ENCODE measurements at regions not wholly inside any gene's neighbourhood (a gene's known extent, or its start where the extent isn't known, plus 50 kb on each side); places are given as distances from the start of the nearest gene placed in this dataset.

DNA sequence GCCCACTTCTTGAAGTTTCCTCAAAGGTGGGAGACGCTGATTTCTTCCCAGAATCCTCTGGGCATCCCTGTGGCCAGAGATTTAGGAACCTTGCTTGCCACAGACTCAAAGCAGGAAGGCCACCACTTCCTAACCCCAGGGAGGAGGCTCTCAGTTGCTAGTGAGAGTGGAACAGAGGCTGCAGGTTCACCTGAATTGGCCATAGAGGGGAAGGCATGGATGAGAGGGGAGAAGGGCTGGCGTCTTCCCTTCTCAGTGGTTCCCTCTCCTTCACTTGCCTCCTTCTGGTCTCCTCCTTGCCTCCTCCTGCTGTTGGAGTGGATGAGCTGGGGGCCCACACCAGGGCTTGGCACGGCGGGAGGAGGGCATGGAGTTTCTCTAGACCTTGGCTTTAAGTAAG is 185.7 kb downstream of the ADAMTS15 start:
- Histone ChIP-seq H3K27me3 (replicated peaks in 1 of 2; ENCODE audit: control insufficient read depth in 2 of 2, extremely low read depth in 1 of 2, insufficient read depth in 2 of 2, low read length in 1 of 2) (peaks cover 0 to 8% of the 10 kb centered on the region in 2 experiments), H3K4me3 (ENCODE audit: control insufficient read depth in 1 of 2, extremely low read depth in 1 of 2, low read length in 1 of 2) (no peak overlapping the region), H3K36me3 (ENCODE audit: control insufficient read depth in 2 of 2, extremely low read depth in 1 of 2, insufficient read depth in 1 of 2, low read length in 1 of 2) (no peaks in the 10 kb centered on the region), H3K27ac (ENCODE audit: low read length) (no peak overlapping the region), H3K4me1 (ENCODE audit: control insufficient read depth in 1 of 2, extremely low read depth in 1 of 2, insufficient read depth in 2 of 2, low read length in 2 of 2) (no peaks in the 10 kb centered on the region), H3K9me3 (no peaks in the 10 kb centered on the region)
- ChIA-PET POLR2A (no interaction called here), CTCF (no interaction called here)
- no peak overlapping the region for H3K27ac Mint-ChIP-seq
- no peaks in the 10 kb centered on the region for H3K9me3 Mint-ChIP-seq
- ATAC-seq (replicated peaks in 1 of 4) = no peak
- WGBS (ENCODE audit: insufficient coverage) = no CpG with 5 or more reads among the region's 4 CpGs
- DNase-seq = no peak
- H3K4me1 Mint-ChIP-seq = no peaks in the 10 kb centered on the region
- no peaks in the 10 kb centered on the region for H3K36me3 Mint-ChIP-seq
- peaks cover 0 to 6% of the 10 kb centered on the region in 2 donors for H3K27me3 Mint-ChIP-seq
- H3K4me3 Mint-ChIP-seq = no peak overlapping the region

DNA sequence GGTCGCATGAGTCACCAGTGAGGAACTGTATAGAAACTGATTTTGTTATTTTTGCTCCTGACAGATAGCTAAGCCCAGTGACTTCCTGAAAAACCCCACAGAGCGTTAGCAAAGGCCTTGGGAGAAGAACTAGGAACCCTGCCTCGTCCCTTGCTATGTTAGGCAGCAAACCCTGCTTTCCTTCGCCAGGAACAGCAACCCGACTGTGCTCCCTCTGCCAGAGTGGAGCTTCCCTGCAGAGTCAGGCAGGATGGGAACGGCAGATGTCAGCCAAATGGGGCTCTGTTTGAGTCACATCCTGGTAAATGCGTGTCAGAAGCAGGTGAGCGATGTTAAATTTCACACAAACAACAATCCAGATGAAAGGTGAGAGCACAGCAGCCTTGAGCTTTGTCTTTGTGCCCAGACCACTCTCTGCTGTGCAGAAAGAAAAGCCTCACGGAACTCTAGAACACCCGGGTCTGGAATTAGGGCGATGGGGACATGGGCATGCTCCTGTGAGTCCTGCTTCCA is 186.6 kb downstream of the ADAMTS15 start:
- no peaks in the 10 kb centered on the region for H3K4me1 Mint-ChIP-seq

DNA sequence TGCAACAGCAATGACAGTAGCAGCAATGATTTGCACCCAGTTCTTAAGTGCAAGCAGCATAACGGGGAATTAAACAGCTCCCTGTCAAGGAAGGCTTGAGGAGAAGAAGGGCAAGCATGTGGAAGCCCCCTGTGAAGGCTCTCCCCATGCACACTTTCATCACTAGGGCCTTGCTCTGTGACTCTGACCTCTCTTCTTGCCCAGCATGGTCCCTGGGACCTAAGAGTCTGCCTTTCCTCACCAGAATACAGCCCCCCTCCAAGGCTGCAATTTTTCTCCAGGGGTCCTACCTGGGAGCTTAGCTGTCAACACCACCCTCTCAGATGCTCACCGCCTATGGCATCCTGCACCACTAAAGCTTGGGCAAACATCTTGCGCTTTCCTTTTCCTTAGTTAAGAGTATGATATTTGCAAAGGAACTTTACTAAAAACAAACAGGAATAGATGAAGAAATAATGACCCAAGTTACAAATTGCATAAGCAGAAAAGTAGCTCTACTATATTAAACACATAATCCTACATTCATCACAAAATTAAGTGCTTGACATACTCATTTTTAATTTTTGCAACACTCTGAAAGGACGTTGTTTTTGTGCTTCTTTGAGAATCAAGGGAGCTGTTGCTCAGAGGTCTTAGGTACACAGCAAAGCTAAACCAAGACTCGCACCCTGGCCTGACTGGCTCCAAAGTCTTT is 187.6 kb downstream of the ADAMTS15 start:
- ATAC-seq (replicated peaks in 1 of 4) (no peak), DNase-seq (no peak)
- no peak overlapping the region for H3K4me3 ChIP-seq (ENCODE audit: control insufficient read depth in 1 of 2, extremely low read depth in 1 of 2, low read length in 1 of 2)
- Mint-ChIP-seq H3K4me1 (no peaks in the 10 kb centered on the region), H3K4me3 (no peak overlapping the region), H3K9me3 (no peaks in the 10 kb centered on the region), H3K27ac (no peak overlapping the region), H3K36me3 (no peaks in the 10 kb centered on the region), H3K27me3 (peaks cover 0 to 8% of the 10 kb centered on the region in 2 donors)
- no peaks in the 10 kb centered on the region for H3K9me3 ChIP-seq
- no peaks in the 10 kb centered on the region for H3K4me1 ChIP-seq (ENCODE audit: control insufficient read depth in 1 of 2, extremely low read depth in 1 of 2, insufficient read depth in 2 of 2, low read length in 2 of 2)
- H3K36me3 ChIP-seq (ENCODE audit: control insufficient read depth in 2 of 2, extremely low read depth in 1 of 2, insufficient read depth in 1 of 2, low read length in 1 of 2) = no peaks in the 10 kb centered on the region
- POLR2A ChIA-PET = no interaction called here
- peaks cover 0 to 11% of the 10 kb centered on the region in 2 experiments for H3K27me3 ChIP-seq (replicated peaks in 1 of 2; ENCODE audit: control insufficient read depth in 2 of 2, extremely low read depth in 1 of 2, insufficient read depth in 2 of 2, low read length in 1 of 2)
- WGBS (ENCODE audit: insufficient coverage) = 60% methylated on average over 1 of the region's 5 CpGs
- H3K27ac ChIP-seq (ENCODE audit: low read length) = no peak overlapping the region
- CTCF ChIA-PET = no interaction called here

More for the DNA sequence above, 186.6 kb downstream of the ADAMTS15 start:
- Mint-ChIP-seq H3K36me3 (no peaks in the 10 kb centered on the region), H3K4me3 (no peak overlapping the region), H3K27me3 (peaks cover 0 to 6% of the 10 kb centered on the region in 2 donors), H3K27ac (no peak overlapping the region), H3K9me3 (no peaks in the 10 kb centered on the region)
- 50% methylated on average over 5 of the region's 11 CpGs for WGBS (ENCODE audit: insufficient coverage)
- H3K9me3 ChIP-seq = no peaks in the 10 kb centered on the region
- H3K27me3 ChIP-seq (replicated peaks in 1 of 2; ENCODE audit: control insufficient read depth in 2 of 2, extremely low read depth in 1 of 2, insufficient read depth in 2 of 2, low read length in 1 of 2) = peaks cover 0 to 9% of the 10 kb centered on the region in 2 experiments
- H3K4me1 ChIP-seq (ENCODE audit: control insufficient read depth in 1 of 2, extremely low read depth in 1 of 2, insufficient read depth in 2 of 2, low read length in 2 of 2) = no peaks in the 10 kb centered on the region
- DNase-seq = no peak
- no peaks in the 10 kb centered on the region for H3K36me3 ChIP-seq (ENCODE audit: control insufficient read depth in 2 of 2, extremely low read depth in 1 of 2, insufficient read depth in 1 of 2, low read length in 1 of 2)
- no peak overlapping the region for H3K4me3 ChIP-seq (ENCODE audit: control insufficient read depth in 1 of 2, extremely low read depth in 1 of 2, low read length in 1 of 2)
- H3K27ac ChIP-seq (ENCODE audit: low read length) = no peak overlapping the region
- POLR2A ChIA-PET = no interaction called here
- CTCF ChIA-PET = no interaction called here
- ATAC-seq (replicated peaks in 1 of 4) = no peak

GRCh38 chr11:130636722-130637464 is 188.4 kb downstream of the ADAMTS15 start:
- ATAC-seq (replicated peaks in 1 of 4) (no peak), DNase-seq (no peak)
- Mint-ChIP-seq H3K27ac (no peak overlapping the region), H3K9me3 (no peaks in the 10 kb centered on the region), H3K4me1 (no peaks in the 10 kb centered on the region), H3K36me3 (no peaks in the 10 kb centered on the region), H3K4me3 (no peak overlapping the region), H3K27me3 (peaks cover 0 to 8% of the 10 kb centered on the region in 2 donors)
- H3K36me3 ChIP-seq (ENCODE audit: control insufficient read depth in 2 of 2, extremely low read depth in 1 of 2, insufficient read depth in 1 of 2, low read length in 1 of 2) = no peaks in the 10 kb centered on the region
- ChIA-PET CTCF (no interaction called here), POLR2A (no interaction called here)
- H3K9me3 ChIP-seq = no peaks in the 10 kb centered on the region
- H3K27ac ChIP-seq (ENCODE audit: low read length) = no peak overlapping the region
- peaks cover 0 to 11% of the 10 kb centered on the region in 2 experiments for H3K27me3 ChIP-seq (replicated peaks in 1 of 2; ENCODE audit: control insufficient read depth in 2 of 2, extremely low read depth in 1 of 2, insufficient read depth in 2 of 2, low read length in 1 of 2)
- H3K4me3 ChIP-seq (ENCODE audit: control insufficient read depth in 1 of 2, extremely low read depth in 1 of 2, low read length in 1 of 2) = no peak overlapping the region
- WGBS (ENCODE audit: insufficient coverage) = no CpG with 5 or more reads among the region's 9 CpGs
- no peaks in the 10 kb centered on the region for H3K4me1 ChIP-seq (ENCODE audit: control insufficient read depth in 1 of 2, extremely low read depth in 1 of 2, insufficient read depth in 2 of 2, low read length in 2 of 2)

DNA sequence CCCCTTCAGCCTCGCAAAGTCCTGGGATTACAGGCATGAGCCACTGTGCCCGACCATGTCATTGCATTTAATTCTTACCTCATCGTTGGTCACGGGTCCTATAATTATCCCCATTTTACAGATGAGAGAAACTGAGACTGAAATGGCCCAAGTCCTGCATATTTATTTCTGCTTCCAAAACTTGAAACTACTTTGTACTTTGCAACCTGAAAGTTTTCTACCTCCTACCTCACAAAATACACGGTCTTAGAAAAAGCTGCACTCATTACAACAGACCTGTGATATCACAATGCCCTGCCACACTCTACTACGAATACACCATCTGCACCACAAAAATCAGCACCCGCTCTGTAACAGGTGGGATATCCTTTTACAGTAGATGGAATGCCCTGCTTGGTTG is 189.1 kb downstream of the ADAMTS15 start:
- no peaks in the 10 kb centered on the region for H3K36me3 Mint-ChIP-seq
- no peak for ATAC-seq (replicated peaks in 1 of 4)

DNA sequence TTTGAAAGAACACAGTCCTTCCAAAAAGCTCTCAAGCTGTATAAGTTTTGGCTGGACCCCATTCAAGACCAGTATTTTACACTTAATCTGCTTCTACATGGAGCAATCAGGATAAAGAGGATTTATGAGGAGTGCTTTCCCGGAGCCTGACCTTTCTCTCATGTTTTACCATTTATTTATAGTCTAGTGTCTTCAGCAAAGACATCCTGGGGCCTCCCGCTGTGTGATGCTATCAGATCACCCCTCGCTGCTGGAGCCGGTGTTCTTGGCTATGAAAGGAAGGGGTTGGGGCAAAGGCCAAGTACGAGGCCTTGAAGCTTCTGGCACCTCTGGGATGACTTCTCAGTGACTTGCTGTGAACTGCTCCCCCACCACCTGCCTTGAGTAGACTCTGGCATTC is 189.6 kb downstream of the ADAMTS15 start:
- Histone ChIP-seq H3K27me3 (replicated peaks in 1 of 2; ENCODE audit: control insufficient read depth in 2 of 2, extremely low read depth in 1 of 2, insufficient read depth in 2 of 2, low read length in 1 of 2) (peaks cover 0 to 10% of the 10 kb centered on the region in 2 experiments), H3K9me3 (no peaks in the 10 kb centered on the region), H3K4me1 (ENCODE audit: control insufficient read depth in 1 of 2, extremely low read depth in 1 of 2, insufficient read depth in 2 of 2, low read length in 2 of 2) (no peaks in the 10 kb centered on the region), H3K36me3 (ENCODE audit: control insufficient read depth in 2 of 2, extremely low read depth in 1 of 2, insufficient read depth in 1 of 2, low read length in 1 of 2) (no peaks in the 10 kb centered on the region), H3K4me3 (ENCODE audit: control insufficient read depth in 1 of 2, extremely low read depth in 1 of 2, low read length in 1 of 2) (no peak overlapping the region), H3K27ac (ENCODE audit: low read length) (no peak overlapping the region)
- WGBS (ENCODE audit: insufficient coverage) = 80% methylated on average over 3 of the region's 5 CpGs
- no peak overlapping the region for H3K27ac Mint-ChIP-seq
- no peaks in the 10 kb centered on the region for H3K4me1 Mint-ChIP-seq
- H3K36me3 Mint-ChIP-seq = no peaks in the 10 kb centered on the region
- H3K27me3 Mint-ChIP-seq = peaks cover 0 to 15% of the 10 kb centered on the region in 2 donors
- ChIA-PET CTCF (no interaction called here), POLR2A (no interaction called here)
- DNase-seq (no peak), ATAC-seq (replicated peaks in 1 of 4) (no peak)
- H3K9me3 Mint-ChIP-seq = no peaks in the 10 kb centered on the region
- H3K4me3 Mint-ChIP-seq = no peak overlapping the region

More for the DNA sequence above, 189.1 kb downstream of the ADAMTS15 start:
- H3K9me3 ChIP-seq = no peaks in the 10 kb centered on the region
- H3K4me3 Mint-ChIP-seq = no peak overlapping the region
- POLR2A ChIA-PET = no interaction called here
- no peaks in the 10 kb centered on the region for H3K4me1 Mint-ChIP-seq
- 87% methylated on average over 5 of the region's 7 CpGs for WGBS (ENCODE audit: insufficient coverage)
- H3K4me1 ChIP-seq (ENCODE audit: control insufficient read depth in 1 of 2, extremely low read depth in 1 of 2, insufficient read depth in 2 of 2, low read length in 2 of 2) = no peaks in the 10 kb centered on the region
- DNase-seq = no peak
- H3K27me3 Mint-ChIP-seq = peaks cover 0 to 10% of the 10 kb centered on the region in 2 donors
- no peak overlapping the region for H3K27ac Mint-ChIP-seq
- CTCF ChIA-PET = no interaction called here
- no peaks in the 10 kb centered on the region for H3K9me3 Mint-ChIP-seq
- H3K27me3 ChIP-seq (replicated peaks in 1 of 2; ENCODE audit: control insufficient read depth in 2 of 2, extremely low read depth in 1 of 2, insufficient read depth in 2 of 2, low read length in 1 of 2) = peaks cover 0 to 10% of the 10 kb centered on the region in 2 experiments
- no peaks in the 10 kb centered on the region for H3K36me3 ChIP-seq (ENCODE audit: control insufficient read depth in 2 of 2, extremely low read depth in 1 of 2, insufficient read depth in 1 of 2, low read length in 1 of 2)
- H3K4me3 ChIP-seq (ENCODE audit: control insufficient read depth in 1 of 2, extremely low read depth in 1 of 2, low read length in 1 of 2) = no peak overlapping the region
- no peak overlapping the region for H3K27ac ChIP-seq (ENCODE audit: low read length)
